ENCODE measurements at regions not wholly inside any gene's neighbourhood (a gene's known extent, or its start where the extent isn't known, plus 50 kb on each side); places are given as distances from the start of the nearest gene placed in this dataset.

- no peak overlapping the region for H3K4me2 ChIP-seq
- ATAC-seq (no peak), DNase-seq (ENCODE audit: low spot score) (no peak)
- H3K4me3 Mint-ChIP-seq = no peak overlapping the region
- H3K9me2 ChIP-seq (ENCODE audit: insufficient read depth) = peaks cover 7% of the 10 kb centered on the region; the same call in 1 of the 2 replicates
- H3K36me3 Mint-ChIP-seq (ENCODE audit: low read depth) = no peaks in the 10 kb centered on the region; the same call in 2 of the 3 replicates
- H3K27me3 ChIP-seq (ENCODE audit: insufficient read depth) = no peaks in the 10 kb centered on the region
- H3K79me2 ChIP-seq (replicated peaks; ENCODE audit: insufficient read depth) = no peaks in the 10 kb centered on the region
- no peak overlapping the region for H3K27ac ChIP-seq (ENCODE audit: low read depth)
- H3K4me1 Mint-ChIP-seq = no peaks in the 10 kb centered on the region
- H3K4me3 ChIP-seq = no peak overlapping the region
- no peaks in the 10 kb centered on the region for H3K4me1 ChIP-seq (ENCODE audit: insufficient read depth)
- H4K20me1 ChIP-seq (replicated peaks; ENCODE audit: insufficient read depth) = no peaks in the 10 kb centered on the region
- H3K27me3 Mint-ChIP-seq (ENCODE audit: insufficient read depth, low read depth, poor library complexity) = peaks cover 5% of the 10 kb centered on the region
- no peak overlapping the region for H2AFZ ChIP-seq
- no peaks in the 10 kb centered on the region for H3K36me3 ChIP-seq (ENCODE audit: insufficient read depth)
- H3K9me3 Mint-ChIP-seq = no peaks in the 10 kb centered on the region; the same call in 1 of the 3 replicates
- no peaks in the 10 kb centered on the region for H3F3A ChIP-seq (replicated peaks; ENCODE audit: low read depth)
- TF ChIP-seq CREB1 (CRISPR knock-in tag; IDR thresholded peaks at IDR 0.05; ENCODE audit: low read depth) = no peak
- TF ChIP-seq ZNF114 (CRISPR knock-in tag; IDR thresholded peaks at IDR 0.05) = no peak
- no peak for TF ChIP-seq CTCF (conservative IDR thresholded peaks at IDR 0.05; ENCODE audit: low read depth in 2 of 2)
- no peak for TF ChIP-seq JUNB (IDR thresholded peaks at IDR 0.05; ENCODE audit: unreplicated experiment)
- TF ChIP-seq POLR2AphosphoS5 (IDR thresholded peaks at IDR 0.05; ENCODE audit: low read depth) = no peak
- TF ChIP-seq STAT1 (IDR thresholded peaks at IDR 0.05; ENCODE audit: unreplicated experiment) = no peak
- TF ChIP-seq REST (IDR thresholded peaks at IDR 0.05; ENCODE audit: unreplicated experiment) = no peak
- no peak for TF ChIP-seq EZH2 (IDR thresholded peaks at IDR 0.05; ENCODE audit: low read depth, unreplicated experiment)
- no peak for TF ChIP-seq ZNF462 (CRISPR knock-in tag; IDR thresholded peaks at IDR 0.05)
- no peak for TF ChIP-seq NANOG (IDR thresholded peaks at IDR 0.05; ENCODE audit: borderline replicate concordance)
- TF ChIP-seq EZH2phosphoT487 (IDR thresholded peaks at IDR 0.05; ENCODE audit: unreplicated experiment) = no peak
- TF ChIP-seq ZNF331 (CRISPR knock-in tag; IDR thresholded peaks at IDR 0.05; ENCODE audit: low read depth) = no peak
- TF ChIP-seq ETS1 (IDR thresholded peaks at IDR 0.05) = no peak
- no peak overlapping the region for H3K27ac Mint-ChIP-seq
These were observed 497.6 kb downstream of the IRX1 start for GRCh38 chr5:4093236-4093635.

Measured in GM23338 (cell line).